NCI-H2107 treated with DMSO at 0.1 percent for 48 hours (cell line): ENCODE measurements at regions not wholly inside any gene's neighbourhood (a gene's known extent, or its start where the extent isn't known, plus 50 kb on each side); places are given as distances from the start of the nearest gene placed in this dataset.
"Not testable (repeated sequence)": the region's sequence is repeated elsewhere in the genome, so short reads cannot be mapped to it uniquely, and the experiment has no call there.

Experiments used
- DNase-seq: peaks from one replicate; lab custom pipeline; 2025; ENCODE audit not compliant: unreplicated experiment; lab: John Stamatoyannopoulos, UW

GRCh38 chr7:91355695-91356435 lies 91.6 kb downstream of the FZD1 start:
- DNase-seq: no peak

GRCh38 chr7:91356915-91357314 lies 92.7 kb downstream of the FZD1 start:
- no peak for DNase-seq

- DNase-seq: no peak
Observed at GRCh38 chr7:91357379-91357778, 93.1 kb downstream of the FZD1 start.

GRCh38 chr7:91357901-91358300 lies 93.7 kb downstream of the FZD1 start:
- DNase-seq: no peak

- no peak for DNase-seq
Observed at GRCh38 chr7:91358303-91358702, 94.1 kb downstream of the FZD1 start.

- not testable (repeated sequence) for DNase-seq
Observed at GRCh38 chr7:91365097-91365496, 100.9 kb downstream of the FZD1 start.

GRCh38 chr7:91366091-91366490 lies 101.9 kb downstream of the FZD1 start:
- DNase-seq: no peak

- DNase-seq: no peak
Observed at GRCh38 chr7:91367812-91368578, 103.8 kb downstream of the FZD1 start.

- DNase-seq: no peak
Observed at GRCh38 chr7:91372323-91372722, 108.1 kb downstream of the FZD1 start.

GRCh38 chr7:91373111-91373800 lies 109.0 kb downstream of the FZD1 start:
- no peak for DNase-seq

- DNase-seq: no peak
Observed at GRCh38 chr7:91374321-91374989, 110.2 kb downstream of the FZD1 start.

GRCh38 chr7:91375378-91375777 lies 111.1 kb downstream of the FZD1 start:
- DNase-seq: no peak

GRCh38 chr7:91378131-91378530 lies 113.9 kb downstream of the FZD1 start:
- DNase-seq: no peak

GRCh38 chr7:91379236-91379635 lies 115.0 kb downstream of the FZD1 start:
- no peak for DNase-seq

GRCh38 chr7:91379991-91380390 lies 115.8 kb downstream of the FZD1 start:
- no peak for DNase-seq

- no peak for DNase-seq
Observed at GRCh38 chr7:91383053-91383904, 119.0 kb downstream of the FZD1 start.

- no peak for DNase-seq
Observed at GRCh38 chr7:91383905-91384274, 119.7 kb downstream of the FZD1 start.

- DNase-seq: not testable (repeated sequence)
Observed at GRCh38 chr7:91394757-91395156, 130.5 kb downstream of the FZD1 start.

GRCh38 chr7:91395313-91395712 lies 131.1 kb downstream of the FZD1 start:
- DNase-seq: not testable (repeated sequence)

- DNase-seq: no peak
Observed at GRCh38 chr7:91397096-91397495, 132.9 kb downstream of the FZD1 start.
